Stimulated activated memory B cell treated with anti-CD40 and anti-IgM and Interleukin-4, amounts not matched to agents 10 μg/mL and 1 μg/mL and 100 μg/mL, for 72 hours (primary cell): ENCODE measurements at regions not wholly inside any gene's neighbourhood (a gene's known extent, or its start where the extent isn't known, plus 50 kb on each side); places are given as distances from the start of the nearest gene placed in this dataset.

Experiments used
- ATAC-seq: fragments of 150-1000 bp; cut with Tn5 transposase; 2 replicates; pipeline ENCODE4 v1.10.0; 2021
- H3K27ac Mint-ChIP-seq: one replicate; pipeline ENCODE4 v1.8.0; 2022; ENCODE audit warnings: mild to moderate bottlenecking, mixed read lengths
- H3K27me3 Mint-ChIP-seq: one replicate; pipeline ENCODE4 v1.8.0; 2022; ENCODE audit warnings: mixed read lengths
- H3K36me3 Mint-ChIP-seq: one replicate; pipeline ENCODE4 v1.8.0; 2022; ENCODE audit warnings: mixed read lengths
- H3K4me1 Mint-ChIP-seq: one replicate; pipeline ENCODE4 v1.8.0; 2022; ENCODE audit warnings: mixed read lengths
- H3K4me3 Mint-ChIP-seq: one replicate; pipeline ENCODE4 v1.8.0; 2022; ENCODE audit warnings: mild to moderate bottlenecking, moderate library complexity, mixed read lengths
- H3K9me3 Mint-ChIP-seq: one replicate; pipeline ENCODE4 v1.8.0; 2022; ENCODE audit warnings: mixed read lengths

DNA sequence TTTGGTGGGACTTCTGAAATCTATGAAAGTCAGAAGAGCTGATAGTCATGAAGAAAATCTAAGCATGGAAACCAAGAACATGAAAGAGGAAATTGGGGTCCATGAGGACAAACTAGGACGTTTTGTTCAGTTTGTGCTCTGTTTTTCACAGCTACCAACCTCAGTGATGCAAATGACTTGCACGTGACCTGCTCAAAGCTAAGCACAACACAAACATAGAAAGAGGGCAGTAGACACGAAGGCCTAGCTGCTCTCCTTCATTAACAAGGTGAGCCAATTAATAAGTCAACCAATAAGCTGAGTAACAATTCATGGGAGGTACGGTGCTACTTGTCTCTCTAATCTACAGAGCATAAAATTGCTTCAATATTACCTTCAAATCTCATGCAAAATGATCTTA lies 684.1 kb downstream of the TRAM1L1 start:
- Mint-ChIP-seq H3K4me3 (no peak overlapping the region), H3K4me1 (no peaks in the 10 kb centered on the region), H3K27ac (no peak overlapping the region), H3K27me3 (no peaks in the 10 kb centered on the region), H3K9me3 (no peaks in the 10 kb centered on the region), H3K36me3 (no peaks in the 10 kb centered on the region)
- ATAC-seq, result no peak

DNA sequence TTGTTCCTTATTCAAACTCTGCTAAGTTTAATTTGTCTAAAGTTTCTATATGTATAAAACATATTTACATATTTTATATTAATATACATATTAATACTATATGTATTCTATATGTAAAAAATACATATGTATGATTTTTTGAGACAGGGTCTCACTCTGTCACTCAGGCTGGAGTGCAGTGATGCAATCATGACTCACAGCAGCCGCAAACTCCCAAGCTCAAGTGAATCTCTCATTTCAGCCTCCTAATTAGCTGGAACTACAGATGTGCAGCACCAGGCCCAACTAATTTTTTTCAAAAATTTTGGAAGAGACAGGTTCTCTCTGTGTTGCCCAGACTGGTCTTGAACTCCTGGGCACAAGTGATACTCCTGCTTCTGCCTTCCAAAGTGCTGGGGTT lies 684.9 kb downstream of the TRAM1L1 start:
- Mint-ChIP-seq H3K4me3 (no peak overlapping the region), H3K9me3 (no peaks in the 10 kb centered on the region), H3K27ac (no peak overlapping the region), H3K27me3 (no peaks in the 10 kb centered on the region), H3K36me3 (no peaks in the 10 kb centered on the region), H3K4me1 (no peaks in the 10 kb centered on the region)
- ATAC-seq, result no peak

DNA sequence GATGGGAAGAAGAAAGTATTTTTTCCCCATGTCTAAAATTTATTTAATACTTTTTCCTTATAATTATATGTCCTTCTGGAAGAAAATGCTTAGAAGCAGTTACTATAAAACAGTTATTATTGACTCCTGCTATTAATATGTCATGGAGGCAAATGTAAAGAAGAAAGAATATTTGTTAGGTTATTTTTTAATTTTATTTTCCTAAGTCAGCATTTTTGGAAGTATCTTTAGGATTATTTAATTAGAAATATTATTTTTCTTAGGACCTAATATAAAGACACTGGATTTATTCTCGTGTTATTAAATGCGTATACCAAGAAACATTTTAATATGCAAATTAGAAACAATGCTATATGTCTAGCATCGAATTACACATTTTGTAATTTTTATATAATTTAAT lies 687.7 kb downstream of the TRAM1L1 start:
- no peaks in the 10 kb centered on the region for H3K27me3 Mint-ChIP-seq
- no peak overlapping the region for H3K27ac Mint-ChIP-seq
- H3K36me3 Mint-ChIP-seq, result no peaks in the 10 kb centered on the region
- H3K9me3 Mint-ChIP-seq, result no peaks in the 10 kb centered on the region
- no peak overlapping the region for H3K4me3 Mint-ChIP-seq
- no peak for ATAC-seq
- H3K4me1 Mint-ChIP-seq, result no peaks in the 10 kb centered on the region

DNA sequence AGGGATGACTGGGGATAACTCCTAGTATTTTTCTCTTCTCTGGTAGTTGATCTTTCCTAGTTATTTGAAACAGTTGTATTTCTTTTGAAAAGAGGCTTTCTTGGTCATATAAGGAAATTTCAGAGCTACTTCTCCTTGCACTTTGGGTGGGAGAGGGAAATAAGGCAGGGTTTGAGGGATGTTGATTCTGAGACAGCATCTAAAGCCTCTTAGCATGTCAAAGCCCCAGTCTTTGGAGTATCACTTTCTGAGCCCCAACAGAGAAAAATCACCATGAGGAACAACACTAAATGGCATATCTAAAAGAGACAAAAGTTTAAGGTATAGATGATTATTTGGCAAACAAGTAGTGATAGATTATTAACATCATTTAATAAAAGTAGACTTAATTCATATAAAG lies 688.1 kb downstream of the TRAM1L1 start:
- H3K4me1 Mint-ChIP-seq, result no peaks in the 10 kb centered on the region
- no peaks in the 10 kb centered on the region for H3K27me3 Mint-ChIP-seq
- no peak overlapping the region for H3K4me3 Mint-ChIP-seq
- no peak overlapping the region for H3K27ac Mint-ChIP-seq
- H3K9me3 Mint-ChIP-seq, result no peaks in the 10 kb centered on the region
- H3K36me3 Mint-ChIP-seq, result no peaks in the 10 kb centered on the region
- no peak for ATAC-seq

DNA sequence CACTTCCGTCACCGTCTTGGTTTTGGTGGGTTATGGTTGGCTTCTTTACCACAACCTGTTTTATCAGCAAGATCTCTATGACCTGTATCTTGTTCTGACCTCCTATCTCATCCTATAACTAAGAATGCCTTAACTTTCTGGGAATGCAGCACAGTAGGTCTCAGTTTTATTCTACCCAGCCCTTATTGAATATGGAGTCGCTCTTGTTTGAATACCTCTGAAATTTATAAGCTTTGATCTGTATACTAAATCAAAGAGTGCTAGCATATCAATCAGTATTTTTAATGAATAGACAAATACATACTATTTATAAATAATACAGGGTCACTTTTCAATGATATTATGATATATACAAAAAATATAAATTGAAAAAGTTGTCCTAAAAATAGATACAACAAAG lies 690.0 kb downstream of the TRAM1L1 start:
- Mint-ChIP-seq H3K4me3 (no peak overlapping the region), H3K27ac (no peak overlapping the region), H3K4me1 (no peaks in the 10 kb centered on the region), H3K9me3 (no peaks in the 10 kb centered on the region), H3K27me3 (no peaks in the 10 kb centered on the region), H3K36me3 (no peaks in the 10 kb centered on the region)
- ATAC-seq, result no peak

DNA sequence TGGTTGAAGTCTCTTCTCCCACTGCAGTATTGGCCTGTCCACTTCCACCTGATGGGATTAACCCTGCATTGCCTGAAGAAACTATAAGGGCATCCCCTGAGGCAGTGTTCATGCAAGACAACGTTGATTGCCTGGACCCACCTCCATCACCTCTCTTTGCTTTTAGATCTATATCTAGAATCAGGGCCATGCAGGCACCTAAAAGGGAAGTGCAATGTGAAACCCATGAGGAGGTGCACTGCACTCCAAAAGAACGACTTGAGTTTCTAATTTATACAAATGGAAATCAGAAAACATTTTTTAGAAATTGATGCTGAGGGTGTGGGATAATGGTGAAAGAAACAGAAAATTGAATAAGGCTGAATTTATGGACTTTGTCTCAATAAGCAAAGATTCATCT lies 694.4 kb downstream of the TRAM1L1 start:
- peaks cover 7% of the 10 kb centered on the region for H3K9me3 Mint-ChIP-seq
- no peaks in the 10 kb centered on the region for H3K36me3 Mint-ChIP-seq
- H3K4me3 Mint-ChIP-seq, result no peak overlapping the region
- no peak overlapping the region for H3K27ac Mint-ChIP-seq
- ATAC-seq, result no peak
- H3K4me1 Mint-ChIP-seq, result no peaks in the 10 kb centered on the region
- H3K27me3 Mint-ChIP-seq, result no peaks in the 10 kb centered on the region

DNA sequence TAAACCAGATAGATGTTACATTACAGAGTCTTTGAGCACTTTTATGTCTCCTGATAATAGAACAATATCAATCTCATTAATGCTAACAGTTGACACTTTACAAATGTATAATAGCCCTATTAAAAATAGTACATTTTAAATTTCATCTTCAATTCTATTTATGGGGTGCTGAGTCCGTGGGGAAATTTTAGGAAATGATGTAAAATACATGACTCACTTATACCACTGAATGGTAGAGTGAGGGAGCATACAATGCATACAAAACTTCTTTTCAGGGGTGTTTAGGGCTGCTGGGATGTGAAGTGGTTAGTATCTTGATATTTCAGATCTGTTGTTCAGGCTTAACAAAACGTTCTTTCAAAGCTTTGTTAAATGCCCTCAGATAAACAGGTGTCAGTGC lies 696.2 kb downstream of the TRAM1L1 start:
- Mint-ChIP-seq H3K4me3 (no peak overlapping the region), H3K27me3 (no peaks in the 10 kb centered on the region), H3K27ac (no peak overlapping the region), H3K9me3 (peaks cover 7% of the 10 kb centered on the region), H3K36me3 (no peaks in the 10 kb centered on the region), H3K4me1 (no peaks in the 10 kb centered on the region)
- no peak for ATAC-seq

DNA sequence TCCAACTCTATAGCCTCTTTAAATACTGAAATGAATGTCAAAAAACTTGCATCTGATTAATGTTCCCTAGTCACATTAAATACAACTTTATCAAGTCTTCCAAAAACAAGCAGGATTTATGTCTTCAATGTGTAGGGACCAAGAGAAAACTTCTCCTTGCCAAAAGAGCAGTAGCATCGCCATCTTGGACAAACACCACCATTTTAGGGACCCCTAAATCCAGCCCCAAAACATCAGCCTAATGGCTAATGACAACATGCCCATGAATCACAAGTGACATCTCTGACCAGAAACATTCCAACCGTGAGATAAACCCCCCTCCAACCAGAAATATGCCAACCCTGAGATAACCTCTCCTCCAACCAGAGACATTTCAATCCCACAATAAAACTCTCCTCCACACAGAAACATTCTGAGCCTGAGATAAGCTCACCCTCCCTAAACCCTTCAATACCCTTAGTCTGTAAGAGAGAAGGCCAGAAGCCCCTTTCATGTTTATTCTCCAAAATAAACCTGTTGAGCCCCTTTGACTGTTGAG lies 697.4 kb downstream of the TRAM1L1 start:
- Mint-ChIP-seq H3K4me1 (no peaks in the 10 kb centered on the region), H3K27ac (no peak overlapping the region), H3K9me3 (peaks cover 7% of the 10 kb centered on the region), H3K4me3 (no peak overlapping the region), H3K27me3 (no peaks in the 10 kb centered on the region), H3K36me3 (no peaks in the 10 kb centered on the region)
- no peak for ATAC-seq

DNA sequence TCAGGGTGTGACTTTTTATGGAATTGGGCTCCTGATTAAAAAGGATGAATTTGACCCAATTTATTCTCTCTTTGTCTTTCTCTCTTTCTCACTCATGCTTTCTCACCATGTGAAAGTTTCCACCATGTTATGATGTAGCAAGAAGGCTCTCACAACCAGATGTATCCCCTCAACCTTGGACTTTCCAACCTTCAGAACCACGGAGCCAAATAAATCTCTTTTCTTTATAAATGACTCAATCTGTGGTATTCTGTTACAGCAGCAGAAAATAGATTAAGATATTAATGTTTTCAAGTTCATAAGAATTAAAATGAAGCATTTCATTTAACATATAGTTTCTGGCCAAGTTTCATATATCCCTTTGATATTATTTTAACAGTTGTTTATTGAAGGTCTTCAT lies 698.5 kb downstream of the TRAM1L1 start:
- H3K36me3 Mint-ChIP-seq, result no peaks in the 10 kb centered on the region
- H3K4me3 Mint-ChIP-seq, result no peak overlapping the region
- no peak overlapping the region for H3K27ac Mint-ChIP-seq
- no peak for ATAC-seq
- H3K4me1 Mint-ChIP-seq, result no peaks in the 10 kb centered on the region
- no peaks in the 10 kb centered on the region for H3K27me3 Mint-ChIP-seq
- peaks cover 7% of the 10 kb centered on the region for H3K9me3 Mint-ChIP-seq

DNA sequence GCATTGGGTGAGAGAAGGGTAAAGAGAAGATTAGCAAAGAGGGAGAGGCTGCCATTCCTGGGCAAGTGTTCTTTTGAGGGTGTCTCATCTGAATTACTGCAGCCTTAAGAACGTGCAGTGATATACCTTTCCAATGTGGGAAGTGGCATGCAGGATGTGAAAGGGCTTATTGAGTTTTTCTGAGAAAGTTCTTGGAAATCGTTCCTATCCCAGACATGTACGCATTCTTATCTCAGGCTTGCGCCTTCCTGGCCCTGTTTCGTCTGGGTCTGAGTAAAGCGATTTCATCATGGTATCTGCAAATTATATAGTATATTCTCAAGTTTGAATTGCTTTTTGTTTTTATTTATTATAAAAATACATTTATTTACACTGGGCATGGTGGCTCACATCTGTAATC lies 699.8 kb downstream of the TRAM1L1 start:
- Mint-ChIP-seq H3K27me3 (no peaks in the 10 kb centered on the region), H3K36me3 (no peaks in the 10 kb centered on the region), H3K27ac (no peak overlapping the region), H3K4me3 (no peak overlapping the region), H3K9me3 (peaks cover 7% of the 10 kb centered on the region), H3K4me1 (no peaks in the 10 kb centered on the region)
- ATAC-seq, result no peak

DNA sequence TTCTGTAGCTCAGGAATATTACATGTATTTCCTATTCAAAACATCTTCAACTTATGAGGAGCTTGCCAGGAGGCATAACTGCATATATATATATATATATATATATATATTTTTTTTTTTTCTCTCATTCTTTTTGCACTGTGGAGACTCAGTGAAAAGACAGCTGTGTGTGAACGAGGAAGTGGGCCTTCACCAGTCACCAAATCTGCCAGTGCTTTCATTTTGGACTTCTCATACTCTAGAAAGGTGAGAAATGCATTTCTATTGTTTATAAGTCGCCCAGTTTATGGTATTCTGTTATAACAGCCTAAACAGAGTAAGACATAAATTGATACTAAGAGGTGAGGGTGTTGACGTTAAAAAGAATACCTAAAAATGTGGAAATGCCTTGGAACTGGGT lies 710.6 kb downstream of the TRAM1L1 start:
- Mint-ChIP-seq H3K27ac (no peak overlapping the region), H3K9me3 (peaks cover under 1% of the 10 kb centered on the region), H3K27me3 (no peaks in the 10 kb centered on the region), H3K4me1 (no peaks in the 10 kb centered on the region), H3K4me3 (no peak overlapping the region), H3K36me3 (no peaks in the 10 kb centered on the region)
- no peak for ATAC-seq

DNA sequence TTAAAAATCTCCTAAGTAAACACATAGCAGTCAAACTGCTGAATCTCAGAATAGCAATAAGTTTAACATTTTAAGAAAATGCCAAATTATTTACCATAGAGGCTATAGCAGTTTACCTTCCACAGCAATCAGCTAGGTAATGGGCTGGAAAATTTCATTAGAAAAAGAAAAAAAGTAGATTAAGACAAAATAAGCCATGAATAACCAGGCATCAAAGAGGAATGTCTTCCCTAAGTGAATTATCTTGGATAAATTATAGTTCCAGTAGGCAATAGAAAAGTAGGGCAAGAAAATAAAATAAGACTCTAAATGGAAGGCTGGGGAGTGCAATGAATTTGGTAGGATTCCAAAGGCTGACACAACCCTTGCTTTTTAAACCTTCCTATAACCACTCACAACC lies 722.8 kb downstream of the TRAM1L1 start:
- no peak for ATAC-seq
- Mint-ChIP-seq H3K27ac (no peak overlapping the region), H3K4me1 (no peaks in the 10 kb centered on the region), H3K36me3 (no peaks in the 10 kb centered on the region), H3K9me3 (no peaks in the 10 kb centered on the region), H3K27me3 (no peaks in the 10 kb centered on the region), H3K4me3 (no peak overlapping the region)

DNA sequence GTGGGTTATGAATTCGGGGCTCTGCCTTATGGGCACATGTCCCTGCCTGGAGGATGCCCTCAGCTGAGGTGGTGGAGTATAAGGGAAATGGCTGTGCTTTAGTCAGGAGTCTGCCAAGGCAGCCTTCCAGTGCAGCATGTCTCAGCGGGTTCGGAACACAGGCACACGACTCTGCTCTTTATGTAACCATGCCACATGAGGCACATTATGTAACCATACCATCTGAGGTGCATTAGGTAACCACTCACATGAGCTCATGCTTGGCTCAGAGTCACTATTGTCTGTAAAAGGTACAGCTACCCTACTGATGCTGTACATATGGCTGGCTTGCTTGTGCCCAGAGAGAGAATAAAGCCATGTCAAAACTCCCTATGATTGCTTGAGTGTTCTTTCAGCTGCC lies 723.6 kb downstream of the TRAM1L1 start:
- Mint-ChIP-seq H3K36me3 (no peaks in the 10 kb centered on the region), H3K4me1 (no peaks in the 10 kb centered on the region), H3K9me3 (no peaks in the 10 kb centered on the region), H3K27me3 (no peaks in the 10 kb centered on the region), H3K4me3 (no peak overlapping the region), H3K27ac (no peak overlapping the region)
- no peak for ATAC-seq

DNA sequence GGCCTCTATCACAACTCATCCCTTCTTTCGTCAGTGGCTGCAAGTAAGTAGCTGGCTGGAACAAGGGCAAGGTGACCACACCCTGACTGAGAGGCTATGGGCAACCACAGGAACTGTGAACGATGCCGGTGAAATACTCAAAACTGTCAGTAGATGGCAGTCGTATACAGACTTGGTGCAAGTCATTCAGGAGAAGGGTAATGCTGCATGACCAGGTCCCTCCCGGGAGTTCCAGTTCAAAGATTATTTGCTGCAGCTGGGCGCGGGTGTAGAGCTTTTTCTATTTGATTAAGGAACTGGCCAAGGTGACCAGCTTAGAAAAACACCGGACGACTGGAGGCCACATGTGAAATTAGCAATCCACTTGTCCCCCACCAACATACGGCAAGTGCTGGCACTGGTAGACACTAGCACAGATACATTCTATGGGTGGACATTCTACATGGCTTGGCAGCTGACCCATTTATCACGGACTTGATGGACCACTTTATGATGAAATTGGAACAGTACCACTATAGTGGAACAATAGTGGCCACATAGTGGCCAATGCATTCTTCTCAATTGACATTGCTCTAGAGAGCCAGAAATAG lies 726.6 kb downstream of the TRAM1L1 start:
- H3K4me1 Mint-ChIP-seq, result no peaks in the 10 kb centered on the region
- ATAC-seq, result peak; percentile 51
- no peak overlapping the region for H3K27ac Mint-ChIP-seq
- H3K4me3 Mint-ChIP-seq, result no peak overlapping the region
- no peaks in the 10 kb centered on the region for H3K27me3 Mint-ChIP-seq
- no peaks in the 10 kb centered on the region for H3K36me3 Mint-ChIP-seq
- no peaks in the 10 kb centered on the region for H3K9me3 Mint-ChIP-seq

DNA sequence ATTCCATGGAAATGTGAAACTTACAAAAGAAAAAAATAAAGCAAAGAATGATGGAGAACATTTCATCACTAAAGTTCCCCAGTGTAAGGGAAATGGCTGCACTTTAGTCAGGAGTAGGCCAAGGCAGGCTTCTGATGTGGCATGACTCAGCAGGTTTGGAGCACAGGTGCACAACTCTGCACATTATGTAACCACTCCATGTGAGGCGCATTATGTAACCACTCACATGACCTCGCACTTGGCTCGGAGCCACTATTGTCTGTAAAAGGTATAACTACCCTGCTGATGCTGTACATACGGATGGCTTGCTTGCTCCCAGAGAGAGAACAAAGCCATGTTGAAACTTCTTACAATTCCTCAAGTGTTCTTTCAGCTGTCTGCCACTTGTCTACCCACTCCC lies 727.6 kb downstream of the TRAM1L1 start:
- no peak for ATAC-seq
- Mint-ChIP-seq H3K4me3 (no peak overlapping the region), H3K9me3 (no peaks in the 10 kb centered on the region), H3K36me3 (no peaks in the 10 kb centered on the region), H3K27ac (no peak overlapping the region), H3K4me1 (no peaks in the 10 kb centered on the region), H3K27me3 (no peaks in the 10 kb centered on the region)

DNA sequence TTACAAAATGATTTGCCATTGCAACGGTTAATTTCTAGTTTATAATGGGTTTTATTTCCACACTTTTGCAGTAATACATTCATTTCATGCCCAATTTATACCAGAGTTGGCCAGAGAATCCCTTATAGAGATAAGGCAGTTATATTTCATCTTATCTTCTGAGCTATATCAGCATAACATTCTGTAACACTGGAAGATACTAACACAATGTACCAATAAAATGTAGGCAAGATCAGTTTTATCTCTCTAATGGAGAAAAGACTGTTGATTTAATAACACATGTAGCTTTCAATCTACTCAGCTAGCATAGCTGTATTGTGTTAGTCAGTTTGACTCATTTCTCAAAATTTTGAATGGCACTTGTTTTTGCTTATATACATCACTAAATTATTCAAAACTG lies 738.6 kb downstream of the TRAM1L1 start:
- no peak for ATAC-seq
- no peak overlapping the region for H3K27ac Mint-ChIP-seq
- H3K4me1 Mint-ChIP-seq, result no peaks in the 10 kb centered on the region
- peaks cover 2% of the 10 kb centered on the region for H3K9me3 Mint-ChIP-seq
- H3K36me3 Mint-ChIP-seq, result no peaks in the 10 kb centered on the region
- no peaks in the 10 kb centered on the region for H3K27me3 Mint-ChIP-seq
- no peak overlapping the region for H3K4me3 Mint-ChIP-seq

DNA sequence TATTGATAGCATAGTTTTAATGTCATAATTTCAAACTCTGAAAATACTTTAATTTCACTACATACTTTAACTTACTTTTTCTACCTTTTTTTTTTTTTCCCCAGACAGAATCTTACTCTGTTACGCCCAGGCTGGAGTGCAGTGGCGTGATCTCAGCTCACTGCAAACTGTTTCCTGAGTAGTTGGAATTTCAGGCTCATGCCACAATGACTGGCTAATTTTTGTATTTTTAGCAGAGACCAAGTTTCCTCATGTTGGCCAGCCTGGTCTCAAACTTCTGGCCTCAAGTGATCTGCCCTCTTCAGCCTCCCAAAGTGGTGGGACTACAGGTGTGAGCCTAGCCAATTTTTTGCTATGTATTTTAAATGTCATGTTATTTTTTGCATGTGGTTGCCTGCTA lies 741.6 kb downstream of the TRAM1L1 start:
- ATAC-seq, result no peak
- no peaks in the 10 kb centered on the region for H3K27me3 Mint-ChIP-seq
- H3K4me1 Mint-ChIP-seq, result no peaks in the 10 kb centered on the region
- H3K36me3 Mint-ChIP-seq, result no peaks in the 10 kb centered on the region
- no peak overlapping the region for H3K27ac Mint-ChIP-seq
- H3K4me3 Mint-ChIP-seq, result no peak overlapping the region
- H3K9me3 Mint-ChIP-seq, result peaks cover 2% of the 10 kb centered on the region
